Sigmoid colon (tissue), 6 donors: ENCODE measurements at regions not wholly inside any gene's neighbourhood (a gene's known extent, or its start where the extent isn't known, plus 50 kb on each side); places are given as distances from the start of the nearest gene placed in this dataset.

Experiments used
- DNase-seq: peaks from one replicate; pipeline ENCODE4 v3.0.0-alpha.2; 2019
- H3K27ac ChIP-seq, 4 donors: fragments of 200-600 bp; sonication (generic); one replicate each; pipeline ENCODE4 v1.5.1; 2016 to 2019; ENCODE audit warnings: mild to moderate bottlenecking in 1 of 4
- H3K27me3 ChIP-seq, 3 donors: fragments of 200-600 bp; sonication (generic); one replicate each; pipeline ENCODE4 v1.5.1; 2019; ENCODE audit warnings: mild to moderate bottlenecking in 1 of 3
- H3K36me3 ChIP-seq, 4 donors: fragments of 200-600 bp; sonication (generic); one replicate each; pipeline ENCODE4 v1.5.1; 2016 to 2019
- H3K4me1 ChIP-seq, 4 donors: fragments of 200-600 bp; sonication (generic); one replicate each; pipeline ENCODE4 v1.5.1; 2017 to 2019
- H3K4me3 ChIP-seq, 4 donors: fragments of 200-600 bp; sonication (generic); one replicate each; pipeline ENCODE4 v1.5.1; 2017 to 2019; ENCODE audit warnings: mild to moderate bottlenecking in 2 of 4, moderate library complexity in 1 of 4
- H3K9me3 ChIP-seq, 4 donors: fragments of 200-600 bp in 3 of 4; sonication (generic) in 3 of 4; one replicate each; pipeline versions ENCODE4 v1.5.1 to v1.6.1; 2013 to 2019
- EP300 ChIP-seq, 4 donors: sonication (generic); formaldehyde crosslinking; IDR thresholded peaks; one replicate each; pipeline ENCODE4 v1.6.1; 2017; ENCODE audit warnings: antibody characterized with exemption in 4 of 4
- POLR2A ChIP-seq, 2 donors: fragments of 450-650 bp; IDR thresholded peaks; one replicate each; pipeline ENCODE4 v1.6.1; 2016; ENCODE audit warnings: antibody characterized with exemption in 2 of 2, mild to moderate bottlenecking in 2 of 2, moderate library complexity in 2 of 2
- POLR2AphosphoS5 ChIP-seq, 4 donors: sonication (generic); formaldehyde crosslinking; IDR thresholded peaks; one replicate each; pipeline ENCODE4 v1.6.1; 2017; ENCODE audit warnings: antibody characterized with exemption in 4 of 4
- WGBS, 2 donors: extraction: QIAGEN DNeasy Blood & Tissue Kit; methylation state at CpG; one replicate each; pipeline ENCODE4 v1.1.7; 2013; 5-methylcytosine and 5-hydroxymethylcytosine counted together
- intact Hi-C: fragments of 100-400 bp; cut with DNase I; formaldehyde crosslinking; loops from one replicate; pipeline ENCODE4 v1.15.1; 2023
- TF ChIP-seq, protein P1 (sequence below), 4 experiments: fragments of 450-650 bp in 3 of 4; fragments of 200-600 bp in 1 of 4; IDR thresholded peaks; one replicate each; pipeline ENCODE4 v1.5.1; 2016 to 2019; ENCODE audit warnings: antibody characterized with exemption in 4 of 4, mild to moderate bottlenecking in 3 of 4, moderate library complexity in 2 of 4
- donor health status: healthy with polysubstance abuse.
- donor health status: healthy.

DNA sequence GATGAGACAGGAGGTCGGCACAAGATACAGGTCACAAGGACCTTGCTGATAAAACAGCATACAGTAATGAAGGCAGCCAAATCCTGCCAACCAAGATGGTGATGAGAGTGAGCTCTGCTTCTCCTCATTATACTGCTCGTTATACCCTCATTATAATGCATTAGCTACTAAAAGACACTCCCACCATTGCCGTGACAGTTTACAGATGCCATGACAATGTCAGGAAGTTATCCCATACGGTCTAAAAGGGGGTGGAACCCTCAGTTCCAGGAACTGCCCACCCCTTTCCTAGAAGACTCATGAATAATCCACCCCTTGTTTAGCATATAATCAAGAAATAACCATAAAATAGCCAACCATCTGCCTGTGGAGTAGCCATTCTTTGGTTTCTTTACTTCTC, 224.2 kb downstream of the RBM43 start:
- Histone ChIP-seq H3K9me3 (no peaks in the 10 kb centered on the region), H3K27ac (no peak overlapping the region), H3K4me1 (peaks cover 0 to 17% (median 11%) of the 10 kb centered on the region in 4 donors), H3K4me3 (no peak overlapping the region), H3K36me3 (no peaks in the 10 kb centered on the region), H3K27me3 (no peaks in the 10 kb centered on the region)
- DNase-seq, result no peak
- TF ChIP-seq, protein P1, sequence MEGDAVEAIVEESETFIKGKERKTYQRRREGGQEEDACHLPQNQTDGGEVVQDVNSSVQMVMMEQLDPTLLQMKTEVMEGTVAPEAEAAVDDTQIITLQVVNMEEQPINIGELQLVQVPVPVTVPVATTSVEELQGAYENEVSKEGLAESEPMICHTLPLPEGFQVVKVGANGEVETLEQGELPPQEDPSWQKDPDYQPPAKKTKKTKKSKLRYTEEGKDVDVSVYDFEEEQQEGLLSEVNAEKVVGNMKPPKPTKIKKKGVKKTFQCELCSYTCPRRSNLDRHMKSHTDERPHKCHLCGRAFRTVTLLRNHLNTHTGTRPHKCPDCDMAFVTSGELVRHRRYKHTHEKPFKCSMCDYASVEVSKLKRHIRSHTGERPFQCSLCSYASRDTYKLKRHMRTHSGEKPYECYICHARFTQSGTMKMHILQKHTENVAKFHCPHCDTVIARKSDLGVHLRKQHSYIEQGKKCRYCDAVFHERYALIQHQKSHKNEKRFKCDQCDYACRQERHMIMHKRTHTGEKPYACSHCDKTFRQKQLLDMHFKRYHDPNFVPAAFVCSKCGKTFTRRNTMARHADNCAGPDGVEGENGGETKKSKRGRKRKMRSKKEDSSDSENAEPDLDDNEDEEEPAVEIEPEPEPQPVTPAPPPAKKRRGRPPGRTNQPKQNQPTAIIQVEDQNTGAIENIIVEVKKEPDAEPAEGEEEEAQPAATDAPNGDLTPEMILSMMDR (IDR thresholded peaks at IDR 0.05), result no peak
- TF ChIP-seq EP300 (IDR thresholded peaks at IDR 0.05) (no peak), POLR2A (IDR thresholded peaks at IDR 0.05) (no peak), POLR2AphosphoS5 (IDR thresholded peaks at IDR 0.05) (no peak)
- 56 to 63% methylated on average over 4 of the region's 4 CpGs for WGBS, 2 donors
- intact Hi-C loops, result no loop called here

- TF ChIP-seq, protein P1 (IDR thresholded peaks at IDR 0.05), result no peak
- no peak for TF ChIP-seq EP300 (IDR thresholded peaks at IDR 0.05)
- no peak for TF ChIP-seq POLR2AphosphoS5 (IDR thresholded peaks at IDR 0.05)
- TF ChIP-seq POLR2A (IDR thresholded peaks at IDR 0.05), result no peak
- Histone ChIP-seq H3K36me3 (no peaks in the 10 kb centered on the region), H3K9me3 (no peaks in the 10 kb centered on the region), H3K27ac (no peak overlapping the region), H3K4me1 (peaks cover 0 to 21% (median 13%) of the 10 kb centered on the region in 4 donors), H3K27me3 (no peaks in the 10 kb centered on the region), H3K4me3 (no peak overlapping the region)
- intact Hi-C loops, result no loop called here
- 62 to 72% methylated on average over 4 of the region's 4 CpGs for WGBS, 2 donors
- DNase-seq, result no peak
These were observed 228.1 kb downstream of the RBM43 start for GRCh38 chr2:151033271-151034248.

- DNase-seq, result no peak
- H3K4me1 ChIP-seq, result peaks cover 0 to 21% (median 13%) of the 10 kb centered on the region in 4 donors
- no peaks in the 10 kb centered on the region for H3K9me3 ChIP-seq
- H3K27me3 ChIP-seq, result no peaks in the 10 kb centered on the region
- H3K4me3 ChIP-seq, result no peak overlapping the region
- intact Hi-C loops, result no loop called here
- 52 to 69% methylated on average over 2 of the region's 2 CpGs for WGBS, 2 donors
- no peak for TF ChIP-seq POLR2AphosphoS5 (IDR thresholded peaks at IDR 0.05)
- TF ChIP-seq, protein P1 (IDR thresholded peaks at IDR 0.05), result no peak
- H3K36me3 ChIP-seq, result no peaks in the 10 kb centered on the region
- no peak overlapping the region for H3K27ac ChIP-seq
These were observed 228.9 kb downstream of the RBM43 start for GRCh38 chr2:151032741-151033191.

DNA sequence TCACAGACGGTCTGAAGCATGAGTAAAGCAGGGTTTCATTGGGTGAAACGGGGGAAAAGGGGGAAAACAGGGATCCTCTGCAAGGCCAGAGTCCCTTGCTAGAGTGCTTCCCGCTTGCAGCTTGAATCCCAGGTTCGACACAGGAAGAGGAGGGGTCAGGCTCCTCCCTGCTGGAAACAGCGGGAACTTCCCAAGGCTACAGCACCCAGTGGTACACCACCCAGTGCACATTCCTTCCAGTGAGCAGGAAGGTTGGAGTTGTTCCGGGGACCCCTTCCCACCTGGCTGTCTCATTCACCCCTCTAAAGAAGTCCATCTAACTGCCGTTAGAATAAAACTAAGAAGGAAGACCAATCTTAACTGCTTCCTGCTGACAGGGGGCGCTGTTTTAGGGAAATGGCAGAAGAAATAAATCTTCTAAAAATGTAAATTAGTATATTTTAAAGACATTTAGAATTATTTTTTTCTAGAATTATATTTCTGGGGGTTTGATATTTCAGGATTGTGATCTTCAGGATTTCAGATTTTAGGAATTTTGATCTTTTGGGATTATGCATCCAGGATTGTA, 230.9 kb downstream of the RBM43 start:
- DNase-seq, result no peak
- WGBS, 2 donors, result 86 to 88% methylated on average over 8 of the region's 8 CpGs
- TF ChIP-seq EP300 (IDR thresholded peaks at IDR 0.05) (no peak), POLR2A (IDR thresholded peaks at IDR 0.05) (no peak), POLR2AphosphoS5 (IDR thresholded peaks at IDR 0.05) (no peak)
- TF ChIP-seq, protein P1 (IDR thresholded peaks at IDR 0.05), result no peak
- H3K27ac ChIP-seq, result no peak overlapping the region
- peaks cover 0 to 24% (median 16%) of the 10 kb centered on the region in 4 donors for H3K4me1 ChIP-seq
- no peak overlapping the region for H3K4me3 ChIP-seq
- no peaks in the 10 kb centered on the region for H3K27me3 ChIP-seq
- intact Hi-C loops, result no loop called here
- no peaks in the 10 kb centered on the region for H3K36me3 ChIP-seq
- no peaks in the 10 kb centered on the region for H3K9me3 ChIP-seq
